Neural cell (in vitro differentiated cells): ENCODE measurements at regions not wholly inside any gene's neighbourhood (a gene's known extent, or its start where the extent isn't known, plus 50 kb on each side); places are given as distances from the start of the nearest gene placed in this dataset.

ENCODE experiments used
- EP300 ChIP-seq: fragments of 450-650 bp; conservative IDR thresholded peaks from 2 replicates; pipeline ENCODE4 v1.6.1; 2014; ENCODE audit warnings: antibody characterized with exemption, mild to moderate bottlenecking, moderate library complexity; ENCODE audit not compliant: poor library complexity, severe bottlenecking
- EZH2 ChIP-seq: fragments of 200-600, 300-800 bp; shearing (Covaris generic), sonication (generic); IDR thresholded peaks from 2 replicates; pipeline ENCODE4 v1.6.1; 2014; ENCODE audit warnings: antibody characterized with exemption, low read length, borderline replicate concordance, mild to moderate bottlenecking; ENCODE audit not compliant: insufficient read depth, poor library complexity, severe bottlenecking
- MXI1 ChIP-seq: fragments of 450-650 bp; conservative IDR thresholded peaks from 2 replicates; pipeline ENCODE4 v1.6.1; 2014; ENCODE audit warnings: antibody characterized with exemption, mild to moderate bottlenecking; ENCODE audit not compliant: poor library complexity, severe bottlenecking
- POLR2AphosphoS5 ChIP-seq: IDR thresholded peaks from 2 replicates; pipeline ENCODE4 v1.6.1; 2012
- RAD21 ChIP-seq: fragments of 450-650 bp; conservative IDR thresholded peaks from 2 replicates; pipeline ENCODE4 v1.6.1; 2014; ENCODE audit warnings: antibody characterized with exemption, mild to moderate bottlenecking, moderate library complexity
- SMC3 ChIP-seq: fragments of 450-650 bp; conservative IDR thresholded peaks from 2 replicates; pipeline ENCODE4 v1.6.1; 2014; ENCODE audit warnings: antibody characterized with exemption, mild to moderate bottlenecking, moderate library complexity; ENCODE audit not compliant: poor library complexity
- TF ChIP-seq, protein P1 (sequence below): fragments of 450-650 bp; IDR thresholded peaks from 2 replicates; pipeline ENCODE4 v1.5.1; 2014; ENCODE audit warnings: antibody characterized with exemption, mild to moderate bottlenecking, moderate library complexity; ENCODE audit not compliant: poor library complexity, severe bottlenecking
- TF ChIP-seq, protein P2 (sequence below): IDR thresholded peaks from 2 replicates; pipeline ENCODE4 v1.6.1; 2012; ENCODE audit warnings: borderline replicate concordance

DNA sequence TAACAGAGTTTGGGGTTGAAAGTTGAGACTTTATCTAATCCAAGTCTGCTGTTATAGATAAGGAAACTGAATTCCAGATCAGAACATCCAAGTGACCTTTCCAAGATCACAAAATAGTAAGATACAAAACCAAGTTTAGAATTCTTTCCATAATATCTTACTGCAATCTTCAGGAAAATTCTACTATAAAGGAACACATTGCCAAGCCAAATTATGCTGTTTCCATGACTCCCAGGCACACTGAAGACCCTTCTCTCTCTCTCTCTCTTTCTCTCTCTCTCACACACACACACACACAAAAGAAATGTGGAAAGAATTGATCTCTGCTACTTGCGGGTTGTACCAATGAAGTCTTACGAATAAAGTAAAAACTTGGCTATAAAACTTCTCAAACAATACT lies 398.4 kb downstream of the METTL4 start:
- TF ChIP-seq EP300 (no peak), POLR2AphosphoS5 (no peak), RAD21 (no peak), EZH2 (no peak), SMC3 (no peak), MXI1 (no peak)
- TF ChIP-seq, protein P1, sequence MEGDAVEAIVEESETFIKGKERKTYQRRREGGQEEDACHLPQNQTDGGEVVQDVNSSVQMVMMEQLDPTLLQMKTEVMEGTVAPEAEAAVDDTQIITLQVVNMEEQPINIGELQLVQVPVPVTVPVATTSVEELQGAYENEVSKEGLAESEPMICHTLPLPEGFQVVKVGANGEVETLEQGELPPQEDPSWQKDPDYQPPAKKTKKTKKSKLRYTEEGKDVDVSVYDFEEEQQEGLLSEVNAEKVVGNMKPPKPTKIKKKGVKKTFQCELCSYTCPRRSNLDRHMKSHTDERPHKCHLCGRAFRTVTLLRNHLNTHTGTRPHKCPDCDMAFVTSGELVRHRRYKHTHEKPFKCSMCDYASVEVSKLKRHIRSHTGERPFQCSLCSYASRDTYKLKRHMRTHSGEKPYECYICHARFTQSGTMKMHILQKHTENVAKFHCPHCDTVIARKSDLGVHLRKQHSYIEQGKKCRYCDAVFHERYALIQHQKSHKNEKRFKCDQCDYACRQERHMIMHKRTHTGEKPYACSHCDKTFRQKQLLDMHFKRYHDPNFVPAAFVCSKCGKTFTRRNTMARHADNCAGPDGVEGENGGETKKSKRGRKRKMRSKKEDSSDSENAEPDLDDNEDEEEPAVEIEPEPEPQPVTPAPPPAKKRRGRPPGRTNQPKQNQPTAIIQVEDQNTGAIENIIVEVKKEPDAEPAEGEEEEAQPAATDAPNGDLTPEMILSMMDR, result no peak
- TF ChIP-seq, protein P2, sequence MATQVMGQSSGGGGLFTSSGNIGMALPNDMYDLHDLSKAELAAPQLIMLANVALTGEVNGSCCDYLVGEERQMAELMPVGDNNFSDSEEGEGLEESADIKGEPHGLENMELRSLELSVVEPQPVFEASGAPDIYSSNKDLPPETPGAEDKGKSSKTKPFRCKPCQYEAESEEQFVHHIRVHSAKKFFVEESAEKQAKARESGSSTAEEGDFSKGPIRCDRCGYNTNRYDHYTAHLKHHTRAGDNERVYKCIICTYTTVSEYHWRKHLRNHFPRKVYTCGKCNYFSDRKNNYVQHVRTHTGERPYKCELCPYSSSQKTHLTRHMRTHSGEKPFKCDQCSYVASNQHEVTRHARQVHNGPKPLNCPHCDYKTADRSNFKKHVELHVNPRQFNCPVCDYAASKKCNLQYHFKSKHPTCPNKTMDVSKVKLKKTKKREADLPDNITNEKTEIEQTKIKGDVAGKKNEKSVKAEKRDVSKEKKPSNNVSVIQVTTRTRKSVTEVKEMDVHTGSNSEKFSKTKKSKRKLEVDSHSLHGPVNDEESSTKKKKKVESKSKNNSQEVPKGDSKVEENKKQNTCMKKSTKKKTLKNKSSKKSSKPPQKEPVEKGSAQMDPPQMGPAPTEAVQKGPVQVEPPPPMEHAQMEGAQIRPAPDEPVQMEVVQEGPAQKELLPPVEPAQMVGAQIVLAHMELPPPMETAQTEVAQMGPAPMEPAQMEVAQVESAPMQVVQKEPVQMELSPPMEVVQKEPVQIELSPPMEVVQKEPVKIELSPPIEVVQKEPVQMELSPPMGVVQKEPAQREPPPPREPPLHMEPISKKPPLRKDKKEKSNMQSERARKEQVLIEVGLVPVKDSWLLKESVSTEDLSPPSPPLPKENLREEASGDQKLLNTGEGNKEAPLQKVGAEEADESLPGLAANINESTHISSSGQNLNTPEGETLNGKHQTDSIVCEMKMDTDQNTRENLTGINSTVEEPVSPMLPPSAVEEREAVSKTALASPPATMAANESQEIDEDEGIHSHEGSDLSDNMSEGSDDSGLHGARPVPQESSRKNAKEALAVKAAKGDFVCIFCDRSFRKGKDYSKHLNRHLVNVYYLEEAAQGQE, result no peak
